ENCODE measurements at regions not wholly inside any gene's neighbourhood (a gene's known extent, or its start where the extent isn't known, plus 50 kb on each side); places are given as distances from the start of the nearest gene placed in this dataset.

GRCh38 chr5:89069591-89069990 lies 186.6 kb upstream of the MEF2C start:
- no peak overlapping the region for H3K27ac ChIP-seq (replicated peaks)
- no peaks in the 10 kb centered on the region for H3K27me3 ChIP-seq (ENCODE audit: low read depth)
- H3K9me3 ChIP-seq (replicated peaks), result no peaks in the 10 kb centered on the region
- no peaks in the 10 kb centered on the region for H3K36me3 ChIP-seq
- DNase-seq, result no peak
- H3K4me1 ChIP-seq, result peaks cover 7% of the 10 kb centered on the region
- intact Hi-C loops (cut with micrococcal nuclease), result no loop called here
- no peak overlapping the region for H3K4me3 ChIP-seq
- no peak for TF ChIP-seq CTCF (IDR thresholded peaks at IDR 0.05; ENCODE audit: borderline replicate concordance)

DNA sequence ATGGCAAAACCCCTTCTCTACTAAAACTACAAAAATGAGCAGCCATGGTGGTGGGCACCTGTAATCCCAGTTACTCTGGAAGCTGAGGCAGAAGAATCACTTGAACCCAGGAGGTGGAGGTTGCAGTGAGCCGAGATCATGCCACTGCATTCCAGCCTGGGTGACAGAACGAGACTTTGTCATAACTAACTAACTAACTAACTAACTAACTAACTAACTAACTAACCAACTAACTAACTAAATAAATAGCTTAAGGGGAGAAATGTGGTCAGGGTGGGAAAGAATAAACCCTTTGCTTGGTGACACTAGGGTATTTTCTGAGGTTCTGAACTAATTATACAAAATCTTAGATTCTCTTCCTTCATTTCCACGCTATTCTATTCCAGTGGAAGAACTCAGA lies 184.4 kb upstream of the MEF2C start:
- peaks cover 7% of the 10 kb centered on the region for H3K4me1 ChIP-seq
- no peaks in the 10 kb centered on the region for H3K9me3 ChIP-seq (replicated peaks)
- no peaks in the 10 kb centered on the region for H3K27me3 ChIP-seq (ENCODE audit: low read depth)
- no peaks in the 10 kb centered on the region for H3K36me3 ChIP-seq
- no peak overlapping the region for H3K27ac ChIP-seq (replicated peaks)
- intact Hi-C loops (cut with micrococcal nuclease), result no loop called here
- no peak for DNase-seq
- no peak for TF ChIP-seq CTCF (IDR thresholded peaks at IDR 0.05; ENCODE audit: borderline replicate concordance)
- H3K4me3 ChIP-seq, result no peak overlapping the region

DNA sequence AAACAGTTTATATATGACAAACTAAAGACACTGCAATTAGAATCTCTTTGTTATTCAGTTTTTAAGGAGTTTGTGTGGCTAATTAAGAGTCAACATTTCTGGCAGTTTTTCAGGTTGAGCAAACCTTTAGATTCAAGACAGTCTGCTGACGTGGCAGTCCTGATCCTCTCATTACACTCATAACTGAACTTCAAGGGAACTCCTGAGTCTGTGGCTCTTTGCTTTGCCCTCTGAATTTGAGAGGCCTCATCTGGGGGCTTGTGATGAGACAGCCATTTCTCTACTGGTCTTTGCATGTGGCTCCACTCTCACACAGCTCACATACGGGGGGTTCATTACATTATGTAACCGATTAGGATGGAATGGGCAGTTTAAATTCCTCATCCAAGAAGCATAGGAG lies 182.9 kb upstream of the MEF2C start:
- Histone ChIP-seq H3K36me3 (no peaks in the 10 kb centered on the region), H3K9me3 (replicated peaks) (no peaks in the 10 kb centered on the region), H3K4me1 (peaks cover 7% of the 10 kb centered on the region), H3K27ac (replicated peaks) (no peak overlapping the region), H3K27me3 (ENCODE audit: low read depth) (no peaks in the 10 kb centered on the region), H3K4me3 (no peak overlapping the region)
- intact Hi-C loops (cut with micrococcal nuclease), result no loop called here
- no peak for TF ChIP-seq CTCF (IDR thresholded peaks at IDR 0.05; ENCODE audit: borderline replicate concordance)
- DNase-seq, result no peak

- intact Hi-C loops (cut with micrococcal nuclease), result no loop called here
- peaks cover 7% of the 10 kb centered on the region for H3K4me1 ChIP-seq
- no peak for TF ChIP-seq CTCF (IDR thresholded peaks at IDR 0.05; ENCODE audit: borderline replicate concordance)
Measured at GRCh38 chr5:89064736-89065135, 181.8 kb upstream of the MEF2C start.

DNA sequence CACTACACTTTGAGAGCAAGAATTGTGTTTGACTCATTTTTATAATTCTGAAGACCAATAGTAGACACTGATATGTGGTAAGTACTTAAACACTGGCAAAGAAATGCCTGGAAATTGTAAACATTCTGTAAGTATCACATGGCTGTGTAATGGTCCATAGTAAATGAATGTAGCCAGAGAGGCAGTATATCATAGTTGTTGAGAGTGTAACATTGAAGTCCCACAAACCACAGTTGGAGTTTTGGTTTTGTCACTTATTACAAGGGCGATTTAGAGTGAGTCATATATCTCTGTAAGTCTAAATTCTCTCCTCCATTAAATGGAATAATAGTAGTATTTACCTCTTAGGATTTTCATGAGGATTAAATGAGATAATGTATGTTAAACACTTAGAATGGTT lies 181.1 kb upstream of the MEF2C start:
- no peak overlapping the region for H3K27ac ChIP-seq (replicated peaks)
- peaks cover 7% of the 10 kb centered on the region for H3K4me1 ChIP-seq
- H3K9me3 ChIP-seq (replicated peaks), result no peaks in the 10 kb centered on the region
- intact Hi-C loops (cut with micrococcal nuclease), result no loop called here
- H3K27me3 ChIP-seq (ENCODE audit: low read depth), result no peaks in the 10 kb centered on the region
- no peaks in the 10 kb centered on the region for H3K36me3 ChIP-seq
- TF ChIP-seq CTCF (IDR thresholded peaks at IDR 0.05; ENCODE audit: borderline replicate concordance), result no peak
- no peak for DNase-seq
- H3K4me3 ChIP-seq, result no peak overlapping the region

More at GRCh38 chr5:89064736-89065135, 181.8 kb upstream of the MEF2C start:
- no peak for DNase-seq
- Histone ChIP-seq H3K27me3 (ENCODE audit: low read depth) (no peaks in the 10 kb centered on the region), H3K9me3 (replicated peaks) (no peaks in the 10 kb centered on the region), H3K27ac (replicated peaks) (no peak overlapping the region), H3K4me3 (no peak overlapping the region), H3K36me3 (no peaks in the 10 kb centered on the region)

DNA sequence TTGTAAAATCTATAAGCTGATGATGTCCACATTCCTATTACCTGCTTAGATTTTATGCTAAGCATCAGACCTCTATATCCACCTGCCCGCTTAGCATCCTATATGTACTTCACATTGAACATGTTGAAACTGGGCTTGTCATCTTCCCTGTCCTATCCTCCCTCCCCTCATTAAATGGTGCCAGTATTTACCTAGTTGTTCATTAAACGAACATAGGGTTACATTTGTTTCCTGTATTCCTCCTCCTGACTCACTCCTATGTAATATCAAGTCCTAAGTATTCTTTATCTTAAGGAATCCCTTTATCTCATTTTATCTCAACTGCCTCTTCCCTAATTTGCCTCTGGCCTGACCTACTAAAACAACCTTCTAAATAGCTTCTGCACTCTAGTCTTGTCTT lies 177.8 kb upstream of the MEF2C start:
- intact Hi-C loops (cut with micrococcal nuclease), result no loop called here
- no peak for TF ChIP-seq CTCF (IDR thresholded peaks at IDR 0.05; ENCODE audit: borderline replicate concordance)

More for the DNA sequence above, 177.8 kb upstream of the MEF2C start:
- Histone ChIP-seq H3K4me3 (no peak overlapping the region), H3K27ac (replicated peaks) (no peak overlapping the region), H3K27me3 (ENCODE audit: low read depth) (no peaks in the 10 kb centered on the region), H3K9me3 (replicated peaks) (no peaks in the 10 kb centered on the region), H3K4me1 (peaks cover 7% of the 10 kb centered on the region), H3K36me3 (no peaks in the 10 kb centered on the region)
- DNase-seq, result no peak

Measured in left ventricle myocardium inferior (tissue), 1 donor.